Naive B cell (primary cell): ENCODE measurements at regions not wholly inside any gene's neighbourhood (a gene's known extent, or its start where the extent isn't known, plus 50 kb on each side); places are given as distances from the start of the nearest gene placed in this dataset.
A peak's percentile ranks its signal among the peaks of the same experiment; 100 is the strongest.
"Not testable (repeated sequence)": the region's sequence is repeated elsewhere in the genome, so short reads cannot be mapped to it uniquely, and the experiment has no call there.

Experiments
- ATAC-seq, 2 donors: fragments of 150-1000 bp; cut with Tn5 transposase; 2 replicates each; pipeline ENCODE4 v1.10.0; 2021; ENCODE audit warnings: low read depth in 2 of 2, mild to moderate bottlenecking in 2 of 2, moderate library complexity in 2 of 2
- DNase-seq: peaks from one replicate; pipeline ENCODE4 v3.0.0; 2022
- H3K27ac Mint-ChIP-seq, 6 donors: one replicate each; pipeline ENCODE4 v1.8.0; 2020 to 2022; ENCODE audit warnings: mild to moderate bottlenecking in 6 of 6, mixed read lengths in 6 of 6, moderate library complexity in 5 of 6, inconsistent platforms in 2 of 6
- H3K27me3 Mint-ChIP-seq, 3 donors: one replicate each; pipeline ENCODE4 v1.8.0; 2021 to 2022; ENCODE audit warnings: mixed read lengths in 3 of 3, mild to moderate bottlenecking in 1 of 3
- H3K36me3 Mint-ChIP-seq, 2 donors: one replicate each; pipeline ENCODE4 v1.8.0; 2020 to 2022; ENCODE audit warnings: mixed read lengths in 2 of 2, inconsistent platforms in 1 of 2, mild to moderate bottlenecking in 1 of 2
- H3K4me1 Mint-ChIP-seq, 3 donors: one replicate each; pipeline ENCODE4 v1.8.0; 2020 to 2022; ENCODE audit warnings: mixed read lengths in 3 of 3, inconsistent platforms in 1 of 3, mild to moderate bottlenecking in 1 of 3, moderate library complexity in 1 of 3
- H3K4me3 Mint-ChIP-seq, 8 donors: one replicate each; pipeline ENCODE4 v1.8.0; 2020 to 2022; ENCODE audit warnings: mild to moderate bottlenecking in 8 of 8, mixed read lengths in 8 of 8, moderate library complexity in 8 of 8, inconsistent platforms in 2 of 8
- H3K9me3 Mint-ChIP-seq, 7 donors: one replicate each; pipeline ENCODE4 v1.8.0; 2020 to 2022; ENCODE audit warnings: mixed read lengths in 7 of 7, mild to moderate bottlenecking in 5 of 7, inconsistent platforms in 2 of 7, moderate library complexity in 1 of 7

- Mint-ChIP-seq H3K27ac (no peak overlapping the region), H3K4me3 (peak overlapping the region in 1 of 8 donors; percentile 53), H3K4me1 (peaks cover 0 to 4% (median 2%) of the 10 kb centered on the region in 3 donors), H3K9me3 (no peaks in the 10 kb centered on the region), H3K36me3 (no peaks in the 10 kb centered on the region), H3K27me3 (peaks cover 11 to 26% (median 18%) of the 10 kb centered on the region in 3 donors)
- DNase-seq, result no peak
- no peak for ATAC-seq
These were observed 156.6 kb downstream of the RPLP1 start for GRCh38 chr15:69609176-69609575.

GRCh38 chr15:69609776-69610175 is 157.2 kb downstream of the RPLP1 start:
- no peak overlapping the region for H3K27ac Mint-ChIP-seq
- H3K4me3 Mint-ChIP-seq, result no peak overlapping the region
- H3K27me3 Mint-ChIP-seq, result peaks cover 11 to 26% (median 18%) of the 10 kb centered on the region in 3 donors
- peaks cover 0 to 4% (median 2%) of the 10 kb centered on the region in 3 donors for H3K4me1 Mint-ChIP-seq
- no peaks in the 10 kb centered on the region for H3K9me3 Mint-ChIP-seq
- no peaks in the 10 kb centered on the region for H3K36me3 Mint-ChIP-seq
- DNase-seq (no peak), ATAC-seq (no peak)

GRCh38 chr15:69610277-69610676 is 157.7 kb downstream of the RPLP1 start:
- peaks cover 0 to 4% (median 2%) of the 10 kb centered on the region in 3 donors for H3K4me1 Mint-ChIP-seq
- no peak overlapping the region for H3K27ac Mint-ChIP-seq
- no peaks in the 10 kb centered on the region for H3K9me3 Mint-ChIP-seq
- ATAC-seq (no peak), DNase-seq (no peak)
- H3K4me3 Mint-ChIP-seq, result no peak overlapping the region
- H3K36me3 Mint-ChIP-seq, result no peaks in the 10 kb centered on the region
- H3K27me3 Mint-ChIP-seq, result peaks cover 11 to 26% (median 18%) of the 10 kb centered on the region in 3 donors

GRCh38 chr15:69610858-69611257 is 158.2 kb downstream of the RPLP1 start:
- ATAC-seq, result no peak
- DNase-seq, result no peak
- Mint-ChIP-seq H3K4me3 (peak overlapping the region in 1 of 8 donors; percentile 41), H3K27ac (peak overlapping the region in 1 of 6 donors; percentile 60), H3K27me3 (peaks cover 8 to 26% (median 18%) of the 10 kb centered on the region in 3 donors), H3K9me3 (no peaks in the 10 kb centered on the region), H3K4me1 (peaks cover 0 to 4% (median 2%) of the 10 kb centered on the region in 3 donors), H3K36me3 (no peaks in the 10 kb centered on the region)

- H3K27ac Mint-ChIP-seq, result peak overlapping the region in 1 of 6 donors; percentile 59
- H3K36me3 Mint-ChIP-seq, result no peaks in the 10 kb centered on the region
- no peak for ATAC-seq
- peaks cover 0 to 2% (median 0%) of the 10 kb centered on the region in 3 donors for H3K4me1 Mint-ChIP-seq
- no peaks in the 10 kb centered on the region for H3K9me3 Mint-ChIP-seq
- H3K27me3 Mint-ChIP-seq, result peaks cover 6 to 25% (median 18%) of the 10 kb centered on the region in 3 donors
- H3K4me3 Mint-ChIP-seq, result no peak overlapping the region
- DNase-seq, result no peak
These were observed 159.5 kb downstream of the RPLP1 start for GRCh38 chr15:69612112-69612511.

- DNase-seq, result no peak
- no peaks in the 10 kb centered on the region for H3K36me3 Mint-ChIP-seq
- H3K9me3 Mint-ChIP-seq, result peaks cover 0 to 2% (median 0%) of the 10 kb centered on the region in 7 donors
- H3K27me3 Mint-ChIP-seq, result peaks cover 0 to 17% (median 12%) of the 10 kb centered on the region in 3 donors
- peak overlapping the region in 1 of 6 donors; percentile 21 for H3K27ac Mint-ChIP-seq
- H3K4me3 Mint-ChIP-seq, result no peak overlapping the region
- ATAC-seq, result no peak
- peaks cover 0 to 2% (median 0%) of the 10 kb centered on the region in 3 donors for H3K4me1 Mint-ChIP-seq
These were observed 160.6 kb downstream of the RPLP1 start for GRCh38 chr15:69613182-69613581.

- H3K4me1 Mint-ChIP-seq, result peaks cover 0 to 2% (median 0%) of the 10 kb centered on the region in 3 donors
- H3K9me3 Mint-ChIP-seq, result peaks cover 0 to 4% (median 0%) of the 10 kb centered on the region in 7 donors
- peaks cover 0 to 17% (median 10%) of the 10 kb centered on the region in 3 donors for H3K27me3 Mint-ChIP-seq
- H3K4me3 Mint-ChIP-seq, result no peak overlapping the region
- ATAC-seq (no peak), DNase-seq (no peak)
- no peaks in the 10 kb centered on the region for H3K36me3 Mint-ChIP-seq
- no peak overlapping the region for H3K27ac Mint-ChIP-seq
These were observed 161.4 kb downstream of the RPLP1 start for GRCh38 chr15:69613988-69614387.

GRCh38 chr15:69615736-69616135 is 163.1 kb downstream of the RPLP1 start:
- DNase-seq (no peak), ATAC-seq (no peak)
- Mint-ChIP-seq H3K27ac (no peak overlapping the region), H3K27me3 (peaks cover 0 to 16% (median 9%) of the 10 kb centered on the region in 3 donors), H3K4me1 (no peaks in the 10 kb centered on the region), H3K4me3 (no peak overlapping the region), H3K36me3 (no peaks in the 10 kb centered on the region), H3K9me3 (peaks cover 0 to 4% (median 0%) of the 10 kb centered on the region in 7 donors)

GRCh38 chr15:69616558-69616957 is 163.9 kb downstream of the RPLP1 start:
- DNase-seq (no peak), ATAC-seq (no peak)
- peaks cover 0 to 12% (median 11%) of the 10 kb centered on the region in 3 donors for H3K27me3 Mint-ChIP-seq
- H3K36me3 Mint-ChIP-seq, result no peaks in the 10 kb centered on the region
- H3K4me1 Mint-ChIP-seq, result no peaks in the 10 kb centered on the region
- peaks cover 0 to 4% (median 0%) of the 10 kb centered on the region in 7 donors for H3K9me3 Mint-ChIP-seq
- H3K4me3 Mint-ChIP-seq, result no peak overlapping the region
- no peak overlapping the region for H3K27ac Mint-ChIP-seq

GRCh38 chr15:69617144-69617543 is 164.5 kb downstream of the RPLP1 start:
- not testable (repeated sequence) for H3K27ac Mint-ChIP-seq, ATAC-seq, H3K9me3 Mint-ChIP-seq, DNase-seq, H3K4me3 Mint-ChIP-seq, H3K36me3 Mint-ChIP-seq, H3K4me1 Mint-ChIP-seq
- H3K27me3 Mint-ChIP-seq, result peaks cover 0 to 17% (median 16%) of the 10 kb centered on the region in 3 donors

- Mint-ChIP-seq H3K27me3 (peaks cover 37 to 72% (median 63%) of the 10 kb centered on the region in 3 donors), H3K4me1 (peaks cover 0 to 3% (median 0%) of the 10 kb centered on the region in 3 donors), H3K27ac (no peak overlapping the region), H3K36me3 (peaks cover 0 to 8% of the 10 kb centered on the region in 2 donors), H3K9me3 (peaks cover 0 to 1% (median 0%) of the 10 kb centered on the region in 7 donors), H3K4me3 (no peak overlapping the region)
- DNase-seq (no peak), ATAC-seq (no peak)
These were observed 171.0 kb downstream of the RPLP1 start for GRCh38 chr15:69623392-69624154.

GRCh38 chr15:69624155-69624520 is 171.5 kb downstream of the RPLP1 start:
- H3K27me3 Mint-ChIP-seq, result peaks cover 43 to 76% (median 66%) of the 10 kb centered on the region in 3 donors

GRCh38 chr15:69624816-69625215 is 172.2 kb downstream of the RPLP1 start:
- Mint-ChIP-seq H3K36me3 (peaks cover 0 to 8% of the 10 kb centered on the region in 2 donors), H3K27ac (no peak overlapping the region), H3K9me3 (peaks cover 0 to 1% (median 0%) of the 10 kb centered on the region in 7 donors), H3K4me3 (no peak overlapping the region), H3K4me1 (peaks cover 0 to 3% (median 0%) of the 10 kb centered on the region in 3 donors), H3K27me3 (peaks cover 45 to 76% (median 64%) of the 10 kb centered on the region in 3 donors)
- DNase-seq (no peak), ATAC-seq (no peak)

More at GRCh38 chr15:69624155-69624520, 171.5 kb downstream of the RPLP1 start:
- Mint-ChIP-seq H3K4me3 (no peak overlapping the region), H3K9me3 (peaks cover 0 to 1% (median 0%) of the 10 kb centered on the region in 7 donors), H3K27ac (no peak overlapping the region), H3K36me3 (peaks cover 0 to 8% of the 10 kb centered on the region in 2 donors), H3K4me1 (peaks cover 0 to 3% (median 0%) of the 10 kb centered on the region in 3 donors)
- DNase-seq (no peak), ATAC-seq (no peak)

- peaks cover 0 to 3% (median 0%) of the 10 kb centered on the region in 3 donors for H3K4me1 Mint-ChIP-seq
- H3K27ac Mint-ChIP-seq, result no peak overlapping the region
- peaks cover 50 to 76% (median 62%) of the 10 kb centered on the region in 3 donors for H3K27me3 Mint-ChIP-seq
These were observed 172.7 kb downstream of the RPLP1 start for GRCh38 chr15:69625328-69625727.

More at GRCh38 chr15:69625328-69625727, 172.7 kb downstream of the RPLP1 start:
- Mint-ChIP-seq H3K36me3 (peaks cover 0 to 8% of the 10 kb centered on the region in 2 donors), H3K9me3 (no peaks in the 10 kb centered on the region), H3K4me3 (no peak overlapping the region)
- ATAC-seq (no peak), DNase-seq (no peak)
